ENCODE measurements at regions not wholly inside any gene's neighbourhood (a gene's known extent, or its start where the extent isn't known, plus 50 kb on each side); places are given as distances from the start of the nearest gene placed in this dataset.

DNA sequence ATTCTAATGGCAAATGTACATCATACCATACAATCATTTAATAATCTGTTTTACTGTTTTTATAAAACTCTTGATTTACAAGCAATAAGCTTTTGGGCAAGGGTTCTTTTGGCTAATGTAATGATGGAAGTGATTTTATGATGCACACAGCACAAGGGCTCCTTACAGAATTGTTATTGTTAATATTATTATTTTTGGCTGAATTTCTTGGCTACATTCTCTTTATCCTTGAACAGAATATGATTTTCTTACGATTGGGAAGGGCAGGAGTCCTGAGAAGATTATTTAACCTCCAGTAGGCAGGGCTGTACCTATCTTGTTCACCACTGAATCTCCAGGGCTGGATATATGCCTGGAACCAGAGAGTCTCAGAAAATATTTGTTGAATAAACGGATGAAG, 70.4 kb upstream of the ARHGAP20 start:
- intact Hi-C loops (cut with micrococcal nuclease) = no loop called here
- no peak for DNase-seq
- Histone ChIP-seq H3K27me3 (ENCODE audit: insufficient read depth, low read length) (no peaks in the 10 kb centered on the region), H3K27ac (ENCODE audit: low read depth, low read length) (no peak overlapping the region), H3K36me3 (ENCODE audit: insufficient read depth, low read length) (no peaks in the 10 kb centered on the region), H3K4me3 (ENCODE audit: low read length in 2 of 2) (no peak overlapping the region), H3K4me1 (ENCODE audit: insufficient read depth, low read length) (no peaks in the 10 kb centered on the region), H3K9me3 (ENCODE audit: control insufficient read depth in 1 of 2, low read length in 2 of 2) (no peaks in the 10 kb centered on the region)
- H3K9me3 Mint-ChIP-seq = peaks cover 0 to 15% (median 8%) of the 10 kb centered on the region in 8 donors
- POLR2A ChIA-PET (ENCODE audit: partially characterized antibody) = no interaction called here
- no peaks in the 10 kb centered on the region for H3K36me3 Mint-ChIP-seq
- no peak overlapping the region for H3K4me3 Mint-ChIP-seq
- H3K4me1 Mint-ChIP-seq = no peaks in the 10 kb centered on the region
- CTCF ChIA-PET (ENCODE audit: partially characterized antibody) = no interaction called here
- no peaks in the 10 kb centered on the region for H3K27me3 Mint-ChIP-seq
- H3K27ac Mint-ChIP-seq = no peak overlapping the region

DNA sequence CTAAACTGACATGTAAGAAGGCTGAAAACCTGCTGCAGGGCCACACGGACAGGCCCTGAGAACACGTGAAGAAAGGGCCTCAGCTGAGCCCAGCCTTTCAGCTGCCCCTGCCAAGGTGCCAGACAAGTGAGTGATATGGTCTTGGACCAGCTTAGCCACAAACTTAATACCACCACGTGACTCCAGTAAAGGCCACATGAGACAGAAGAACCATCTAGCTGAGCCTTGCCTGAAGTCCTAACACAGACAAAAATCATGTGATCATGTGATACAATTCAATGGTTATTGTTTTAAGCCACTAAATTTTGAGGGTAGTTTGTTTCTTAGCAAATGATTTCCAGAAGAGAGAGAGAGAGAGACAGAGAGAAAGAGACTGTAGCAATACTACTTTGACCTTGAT, 66.9 kb upstream of the ARHGAP20 start:
- H3K27ac ChIP-seq (ENCODE audit: low read depth, low read length) = no peak overlapping the region
- H3K36me3 ChIP-seq (ENCODE audit: insufficient read depth, low read length) = no peaks in the 10 kb centered on the region
- H3K27ac Mint-ChIP-seq = no peak overlapping the region
- no peaks in the 10 kb centered on the region for H3K4me1 ChIP-seq (ENCODE audit: insufficient read depth, low read length)
- no peak for DNase-seq
- H3K4me3 Mint-ChIP-seq = no peak overlapping the region
- H3K4me3 ChIP-seq (ENCODE audit: low read length in 2 of 2) = no peak overlapping the region
- no peaks in the 10 kb centered on the region for H3K4me1 Mint-ChIP-seq
- ChIA-PET CTCF (ENCODE audit: partially characterized antibody) (no interaction called here), POLR2A (ENCODE audit: partially characterized antibody) (no interaction called here)
- H3K9me3 ChIP-seq (ENCODE audit: control insufficient read depth in 1 of 2, low read length in 2 of 2) = no peaks in the 10 kb centered on the region
- intact Hi-C loops (cut with micrococcal nuclease) = no loop called here
- peaks cover 0 to 2% of the 10 kb centered on the region in 2 donors for H3K27me3 Mint-ChIP-seq
- peaks cover 0 to 9% (median 2%) of the 10 kb centered on the region in 8 donors for H3K9me3 Mint-ChIP-seq
- no peaks in the 10 kb centered on the region for H3K36me3 Mint-ChIP-seq
- no peaks in the 10 kb centered on the region for H3K27me3 ChIP-seq (ENCODE audit: insufficient read depth, low read length)

DNA sequence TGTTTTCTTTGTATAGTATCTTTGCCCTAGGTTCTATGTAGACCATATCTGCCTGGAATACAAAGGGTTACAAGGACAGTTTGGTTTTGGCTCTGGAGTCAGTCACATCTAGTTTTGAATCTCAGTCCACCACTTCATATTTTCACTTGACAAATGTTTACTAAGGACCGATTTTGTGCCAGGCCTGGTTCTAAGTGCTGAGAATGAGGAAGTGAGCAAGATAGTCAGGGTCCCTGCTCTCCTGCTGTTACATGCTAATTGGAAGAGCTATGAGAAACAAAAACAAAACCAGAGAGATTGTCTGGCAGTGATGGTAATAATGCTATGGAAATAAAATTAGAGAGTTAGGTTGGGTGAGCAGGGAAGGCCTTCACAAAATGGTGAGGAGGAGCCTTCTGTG, 66.1 kb upstream of the ARHGAP20 start:
- Histone ChIP-seq H3K27ac (ENCODE audit: low read depth, low read length) (no peak overlapping the region), H3K4me3 (ENCODE audit: low read length in 2 of 2) (no peak overlapping the region), H3K27me3 (ENCODE audit: insufficient read depth, low read length) (no peaks in the 10 kb centered on the region), H3K36me3 (ENCODE audit: insufficient read depth, low read length) (no peaks in the 10 kb centered on the region), H3K9me3 (ENCODE audit: control insufficient read depth in 1 of 2, low read length in 2 of 2) (no peaks in the 10 kb centered on the region), H3K4me1 (ENCODE audit: insufficient read depth, low read length) (no peaks in the 10 kb centered on the region)
- Mint-ChIP-seq H3K4me3 (no peak overlapping the region), H3K27ac (no peak overlapping the region), H3K9me3 (peaks cover 0 to 9% (median 2%) of the 10 kb centered on the region in 8 donors), H3K4me1 (no peaks in the 10 kb centered on the region), H3K27me3 (peaks cover 0 to 2% of the 10 kb centered on the region in 2 donors), H3K36me3 (no peaks in the 10 kb centered on the region)
- no peak for DNase-seq
- POLR2A ChIA-PET (ENCODE audit: partially characterized antibody) = no interaction called here
- intact Hi-C loops (cut with micrococcal nuclease) = no loop called here
- CTCF ChIA-PET (ENCODE audit: partially characterized antibody) = no interaction called here

DNA sequence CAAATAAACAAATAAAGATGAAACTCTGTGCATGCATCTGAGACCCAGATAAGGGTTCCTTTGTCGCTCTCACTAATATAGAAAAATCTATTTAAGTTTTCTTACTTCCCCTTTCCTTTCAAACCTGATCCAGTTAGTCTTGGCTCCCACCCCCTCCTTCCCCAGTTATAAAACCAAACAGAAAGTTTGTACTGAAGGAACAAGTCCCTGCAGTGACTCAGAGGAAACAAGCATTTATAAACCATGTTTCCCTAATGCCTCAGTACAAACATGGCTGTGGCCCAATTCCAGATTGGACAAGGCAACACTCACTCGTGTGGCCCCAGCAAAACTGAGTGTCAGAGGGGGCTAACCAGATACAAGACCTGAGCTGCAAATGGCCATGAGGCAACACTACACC, 65.5 kb upstream of the ARHGAP20 start:
- no peak for DNase-seq
- H3K9me3 Mint-ChIP-seq = peaks cover 0 to 9% (median 2%) of the 10 kb centered on the region in 8 donors
- Histone ChIP-seq H3K4me3 (ENCODE audit: low read length in 2 of 2) (no peak overlapping the region), H3K27me3 (ENCODE audit: insufficient read depth, low read length) (no peaks in the 10 kb centered on the region), H3K27ac (ENCODE audit: low read depth, low read length) (no peak overlapping the region), H3K36me3 (ENCODE audit: insufficient read depth, low read length) (no peaks in the 10 kb centered on the region), H3K9me3 (ENCODE audit: control insufficient read depth in 1 of 2, low read length in 2 of 2) (no peaks in the 10 kb centered on the region), H3K4me1 (ENCODE audit: insufficient read depth, low read length) (no peaks in the 10 kb centered on the region)
- no peaks in the 10 kb centered on the region for H3K4me1 Mint-ChIP-seq
- H3K27ac Mint-ChIP-seq = no peak overlapping the region
- intact Hi-C loops (cut with micrococcal nuclease) = no loop called here
- ChIA-PET POLR2A (ENCODE audit: partially characterized antibody) (no interaction called here), CTCF (ENCODE audit: partially characterized antibody) (no interaction called here)
- no peaks in the 10 kb centered on the region for H3K36me3 Mint-ChIP-seq
- peaks cover 0 to 2% of the 10 kb centered on the region in 2 donors for H3K27me3 Mint-ChIP-seq
- no peak overlapping the region for H3K4me3 Mint-ChIP-seq

DNA sequence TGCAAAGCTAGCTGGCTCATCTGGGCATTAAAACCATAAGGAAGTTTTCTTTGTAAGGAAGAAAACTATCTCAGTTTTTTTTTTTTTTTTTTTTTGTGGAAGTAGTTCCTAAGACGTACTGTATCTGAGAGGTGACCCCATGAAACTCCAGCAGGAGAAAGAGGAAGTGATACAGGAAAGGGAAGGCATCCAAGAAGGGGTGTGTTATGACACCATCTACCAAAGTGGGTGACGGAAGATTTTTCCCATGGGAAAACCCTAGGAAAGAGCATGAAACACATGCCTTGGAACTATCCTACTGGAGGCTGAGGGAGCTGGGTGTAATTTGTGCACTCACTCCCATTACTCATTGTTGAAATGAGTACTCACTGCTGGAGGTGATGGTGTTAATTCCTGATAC, 63.8 kb upstream of the ARHGAP20 start:
- no peaks in the 10 kb centered on the region for H3K27me3 ChIP-seq (ENCODE audit: insufficient read depth, low read length)
- no peak for DNase-seq
- Mint-ChIP-seq H3K9me3 (peaks cover 0 to 12% (median 2%) of the 10 kb centered on the region in 8 donors), H3K4me1 (no peaks in the 10 kb centered on the region), H3K36me3 (no peaks in the 10 kb centered on the region), H3K27ac (no peak overlapping the region), H3K4me3 (no peak overlapping the region), H3K27me3 (peaks cover 0 to 2% of the 10 kb centered on the region in 2 donors)
- H3K4me3 ChIP-seq (ENCODE audit: low read length in 2 of 2) = no peak overlapping the region
- no peaks in the 10 kb centered on the region for H3K9me3 ChIP-seq (ENCODE audit: control insufficient read depth in 1 of 2, low read length in 2 of 2)
- intact Hi-C loops (cut with micrococcal nuclease) = no loop called here
- H3K4me1 ChIP-seq (ENCODE audit: insufficient read depth, low read length) = no peaks in the 10 kb centered on the region
- ChIA-PET POLR2A (ENCODE audit: partially characterized antibody) (no interaction called here), CTCF (ENCODE audit: partially characterized antibody) (no interaction called here)
- no peaks in the 10 kb centered on the region for H3K36me3 ChIP-seq (ENCODE audit: insufficient read depth, low read length)
- no peak overlapping the region for H3K27ac ChIP-seq (ENCODE audit: low read depth, low read length)

DNA sequence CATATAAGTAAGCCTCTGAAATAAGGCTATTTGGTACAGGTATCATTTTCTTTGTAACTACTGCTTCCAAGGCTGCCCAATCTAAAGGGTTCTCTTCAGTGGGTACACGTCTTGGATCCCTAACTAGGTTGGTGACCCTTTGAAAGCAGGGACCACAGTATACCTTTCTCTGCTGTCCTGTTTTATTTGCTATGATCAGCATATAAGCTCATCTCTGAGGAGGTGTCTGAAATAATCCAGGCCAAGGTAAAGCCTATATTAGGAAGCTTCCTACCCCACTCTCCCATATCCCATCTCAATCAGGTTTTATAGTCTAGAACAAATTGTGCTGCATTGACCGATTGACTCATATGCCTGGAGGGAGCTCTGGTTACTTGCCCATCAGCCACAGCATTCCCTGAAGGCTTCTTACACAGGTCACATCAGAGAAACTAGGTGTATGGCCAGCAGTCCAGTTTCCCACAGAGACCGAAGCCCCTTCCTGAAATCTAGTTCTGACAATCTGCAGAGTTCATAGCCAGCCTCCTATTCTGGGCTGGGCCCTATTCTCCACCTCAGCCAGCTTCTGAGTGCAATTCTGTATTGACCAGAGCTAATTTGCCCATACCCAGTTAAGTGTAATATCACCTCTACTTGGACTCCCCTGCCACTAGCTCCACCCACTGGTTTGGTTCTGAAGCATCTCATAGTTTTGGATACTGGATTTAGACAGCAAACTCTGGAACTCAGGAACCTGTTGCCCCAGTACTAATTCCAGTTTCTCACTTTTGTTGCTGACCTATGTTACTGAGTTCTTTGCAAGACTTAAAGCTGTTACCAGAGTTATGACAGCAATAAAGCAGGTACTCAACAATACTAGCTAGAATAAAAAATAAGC, 62.1 kb upstream of the ARHGAP20 start:
- Histone ChIP-seq H3K27ac (ENCODE audit: low read depth, low read length) (no peak overlapping the region), H3K36me3 (ENCODE audit: insufficient read depth, low read length) (no peaks in the 10 kb centered on the region), H3K4me1 (ENCODE audit: insufficient read depth, low read length) (no peaks in the 10 kb centered on the region), H3K9me3 (ENCODE audit: control insufficient read depth in 1 of 2, low read length in 2 of 2) (no peaks in the 10 kb centered on the region), H3K27me3 (ENCODE audit: insufficient read depth, low read length) (no peaks in the 10 kb centered on the region), H3K4me3 (ENCODE audit: low read length in 2 of 2) (no peak overlapping the region)
- Mint-ChIP-seq H3K4me1 (peaks cover 0 to 7% (median under 1%) of the 10 kb centered on the region in 4 donors), H3K27ac (no peak overlapping the region), H3K36me3 (no peaks in the 10 kb centered on the region), H3K27me3 (peaks cover 0 to 2% of the 10 kb centered on the region in 2 donors), H3K9me3 (peaks cover 0 to 16% (median 2%) of the 10 kb centered on the region in 8 donors), H3K4me3 (no peak overlapping the region)
- DNase-seq = no peak
- intact Hi-C loops (cut with micrococcal nuclease) = no loop called here
- ChIA-PET CTCF (ENCODE audit: partially characterized antibody) (no interaction called here), POLR2A (ENCODE audit: partially characterized antibody) (no interaction called here)

DNA sequence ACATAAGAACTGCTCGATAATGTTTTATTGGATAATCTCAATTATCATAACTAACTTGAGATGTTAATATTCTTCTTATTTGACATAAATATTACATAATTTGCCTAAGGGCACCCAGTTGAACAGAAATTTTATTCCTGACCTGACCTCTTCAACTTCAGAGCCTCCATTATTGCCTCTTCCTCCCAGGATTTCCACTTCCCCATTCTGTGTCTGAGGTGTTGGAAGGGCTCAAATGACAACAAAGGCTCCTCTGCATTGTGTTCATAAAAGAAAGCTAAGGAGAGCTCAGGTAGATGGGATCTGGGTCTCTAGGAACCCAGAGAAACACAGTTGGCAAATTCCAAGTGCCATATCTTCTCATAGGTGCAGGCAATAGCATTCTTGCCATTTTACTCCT, 61.2 kb upstream of the ARHGAP20 start:
- H3K4me1 ChIP-seq (ENCODE audit: insufficient read depth, low read length) = no peaks in the 10 kb centered on the region
- no peak overlapping the region for H3K27ac ChIP-seq (ENCODE audit: low read depth, low read length)
- POLR2A ChIA-PET (ENCODE audit: partially characterized antibody) = no interaction called here
- no peak for DNase-seq
- Mint-ChIP-seq H3K4me1 (peaks cover 0 to 7% (median under 1%) of the 10 kb centered on the region in 4 donors), H3K4me3 (no peak overlapping the region), H3K27ac (no peak overlapping the region), H3K36me3 (no peaks in the 10 kb centered on the region), H3K9me3 (peaks cover 0 to 11% (median 0%) of the 10 kb centered on the region in 8 donors), H3K27me3 (peaks cover 0 to 2% of the 10 kb centered on the region in 2 donors)
- CTCF ChIA-PET (ENCODE audit: partially characterized antibody) = no interaction called here
- no peaks in the 10 kb centered on the region for H3K27me3 ChIP-seq (ENCODE audit: insufficient read depth, low read length)
- intact Hi-C loops (cut with micrococcal nuclease) = no loop called here
- H3K36me3 ChIP-seq (ENCODE audit: insufficient read depth, low read length) = no peaks in the 10 kb centered on the region
- no peaks in the 10 kb centered on the region for H3K9me3 ChIP-seq (ENCODE audit: control insufficient read depth in 1 of 2, low read length in 2 of 2)
- no peak overlapping the region for H3K4me3 ChIP-seq (ENCODE audit: low read length in 2 of 2)

Data from CD4-positive, alpha-beta memory T cell (primary cell).